ENCODE measurements at regions not wholly inside any gene's neighbourhood (a gene's known extent, or its start where the extent isn't known, plus 50 kb on each side); places are given as distances from the start of the nearest gene placed in this dataset.

DNA sequence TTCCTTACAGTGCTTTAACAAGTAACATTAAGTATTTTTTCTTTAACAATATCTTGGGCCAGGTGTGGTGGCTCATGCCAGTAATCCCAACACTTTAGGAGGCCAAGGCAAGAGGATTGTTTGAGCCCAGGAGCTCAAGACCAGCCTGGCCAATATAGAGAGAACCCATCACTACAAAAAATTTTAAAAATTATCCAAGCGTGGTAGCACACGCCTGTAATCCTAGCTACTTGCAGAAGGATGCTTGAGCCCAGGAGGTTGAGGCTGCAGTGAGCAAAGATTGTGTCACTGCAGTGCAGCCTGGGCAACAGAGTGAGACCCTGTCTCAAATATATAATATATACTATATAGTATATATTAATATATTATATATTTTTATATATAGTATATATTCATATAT is 162.2 kb downstream of the ZNF674 start:
- BruUV-seq (replicated peaks): no TSS peak
- ChIA-PET CTCF (no interaction called here), POLR2A (no interaction called here)
- Histone ChIP-seq H3K4me3 (ENCODE audit: low read depth in 2 of 2, low read length in 2 of 2) (no peak overlapping the region), H3K36me3 (ENCODE audit: control insufficient read depth, insufficient read depth, low read length) (no peaks in the 10 kb centered on the region), H3K27ac (ENCODE audit: low read length) (no peak overlapping the region), H3K27me3 (ENCODE audit: control insufficient read depth, insufficient read depth, low read length) (no peaks in the 10 kb centered on the region), H3K9me3 (ENCODE audit: control insufficient read depth, insufficient read depth, low read depth, low read length) (no peaks in the 10 kb centered on the region), H3K4me1 (ENCODE audit: control insufficient read depth, insufficient read depth, low read length) (no peaks in the 10 kb centered on the region)
- TF ChIP-seq, protein P1, sequence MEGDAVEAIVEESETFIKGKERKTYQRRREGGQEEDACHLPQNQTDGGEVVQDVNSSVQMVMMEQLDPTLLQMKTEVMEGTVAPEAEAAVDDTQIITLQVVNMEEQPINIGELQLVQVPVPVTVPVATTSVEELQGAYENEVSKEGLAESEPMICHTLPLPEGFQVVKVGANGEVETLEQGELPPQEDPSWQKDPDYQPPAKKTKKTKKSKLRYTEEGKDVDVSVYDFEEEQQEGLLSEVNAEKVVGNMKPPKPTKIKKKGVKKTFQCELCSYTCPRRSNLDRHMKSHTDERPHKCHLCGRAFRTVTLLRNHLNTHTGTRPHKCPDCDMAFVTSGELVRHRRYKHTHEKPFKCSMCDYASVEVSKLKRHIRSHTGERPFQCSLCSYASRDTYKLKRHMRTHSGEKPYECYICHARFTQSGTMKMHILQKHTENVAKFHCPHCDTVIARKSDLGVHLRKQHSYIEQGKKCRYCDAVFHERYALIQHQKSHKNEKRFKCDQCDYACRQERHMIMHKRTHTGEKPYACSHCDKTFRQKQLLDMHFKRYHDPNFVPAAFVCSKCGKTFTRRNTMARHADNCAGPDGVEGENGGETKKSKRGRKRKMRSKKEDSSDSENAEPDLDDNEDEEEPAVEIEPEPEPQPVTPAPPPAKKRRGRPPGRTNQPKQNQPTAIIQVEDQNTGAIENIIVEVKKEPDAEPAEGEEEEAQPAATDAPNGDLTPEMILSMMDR (IDR thresholded peaks at IDR 0.05): no peak
- intact Hi-C loops (cut with micrococcal nuclease; ENCODE audit: unreplicated experiment): no loop called here
- in situ Hi-C loops (cut with HindIII; ENCODE audit: low pct_unique_long_range_greater_than_20kb, low sequenced_read_pairs): no loop called here
- ATAC-seq (no peak), DNase-seq (ENCODE audit: low read depth, low spot score) (no peak)

DNA sequence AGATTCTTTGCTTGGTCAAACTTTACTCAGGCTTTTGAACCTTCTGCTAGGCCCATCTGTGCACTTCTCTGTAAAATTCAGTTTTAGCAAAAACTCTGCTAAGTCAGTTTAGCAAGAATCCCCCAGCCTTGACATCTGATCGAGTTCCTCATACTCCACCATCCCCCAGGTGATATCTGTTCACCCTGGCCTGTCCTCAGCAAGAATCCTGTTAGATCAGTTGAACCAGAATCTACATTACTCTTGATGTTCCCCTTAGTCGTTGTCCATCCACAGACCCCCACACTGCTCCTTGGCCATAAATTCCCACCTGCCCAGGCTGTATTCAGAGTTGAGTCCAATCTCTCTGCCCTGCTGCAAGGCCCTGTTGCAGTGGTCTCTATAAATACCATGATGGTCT is 162.6 kb downstream of the ZNF674 start:
- no peak for DNase-seq (ENCODE audit: low read depth, low spot score)
- in situ Hi-C loops (cut with HindIII; ENCODE audit: low pct_unique_long_range_greater_than_20kb, low sequenced_read_pairs): no loop called here
- no peak overlapping the region for H3K4me3 ChIP-seq (ENCODE audit: low read depth in 2 of 2, low read length in 2 of 2)
- no peaks in the 10 kb centered on the region for H3K36me3 ChIP-seq (ENCODE audit: control insufficient read depth, insufficient read depth, low read length)
- no peak for TF ChIP-seq TCF7L2 (IDR thresholded peaks at IDR 0.05; ENCODE audit: low read depth, low read length)
- TF ChIP-seq, protein P2, sequence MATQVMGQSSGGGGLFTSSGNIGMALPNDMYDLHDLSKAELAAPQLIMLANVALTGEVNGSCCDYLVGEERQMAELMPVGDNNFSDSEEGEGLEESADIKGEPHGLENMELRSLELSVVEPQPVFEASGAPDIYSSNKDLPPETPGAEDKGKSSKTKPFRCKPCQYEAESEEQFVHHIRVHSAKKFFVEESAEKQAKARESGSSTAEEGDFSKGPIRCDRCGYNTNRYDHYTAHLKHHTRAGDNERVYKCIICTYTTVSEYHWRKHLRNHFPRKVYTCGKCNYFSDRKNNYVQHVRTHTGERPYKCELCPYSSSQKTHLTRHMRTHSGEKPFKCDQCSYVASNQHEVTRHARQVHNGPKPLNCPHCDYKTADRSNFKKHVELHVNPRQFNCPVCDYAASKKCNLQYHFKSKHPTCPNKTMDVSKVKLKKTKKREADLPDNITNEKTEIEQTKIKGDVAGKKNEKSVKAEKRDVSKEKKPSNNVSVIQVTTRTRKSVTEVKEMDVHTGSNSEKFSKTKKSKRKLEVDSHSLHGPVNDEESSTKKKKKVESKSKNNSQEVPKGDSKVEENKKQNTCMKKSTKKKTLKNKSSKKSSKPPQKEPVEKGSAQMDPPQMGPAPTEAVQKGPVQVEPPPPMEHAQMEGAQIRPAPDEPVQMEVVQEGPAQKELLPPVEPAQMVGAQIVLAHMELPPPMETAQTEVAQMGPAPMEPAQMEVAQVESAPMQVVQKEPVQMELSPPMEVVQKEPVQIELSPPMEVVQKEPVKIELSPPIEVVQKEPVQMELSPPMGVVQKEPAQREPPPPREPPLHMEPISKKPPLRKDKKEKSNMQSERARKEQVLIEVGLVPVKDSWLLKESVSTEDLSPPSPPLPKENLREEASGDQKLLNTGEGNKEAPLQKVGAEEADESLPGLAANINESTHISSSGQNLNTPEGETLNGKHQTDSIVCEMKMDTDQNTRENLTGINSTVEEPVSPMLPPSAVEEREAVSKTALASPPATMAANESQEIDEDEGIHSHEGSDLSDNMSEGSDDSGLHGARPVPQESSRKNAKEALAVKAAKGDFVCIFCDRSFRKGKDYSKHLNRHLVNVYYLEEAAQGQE (IDR thresholded peaks at IDR 0.05; ENCODE audit: insufficient read depth in 1 of 2, low read depth in 2 of 2, low read length in 1 of 2): no peak
- TF ChIP-seq SIN3A (IDR thresholded peaks at IDR 0.05; ENCODE audit: borderline replicate concordance, insufficient read depth, low read depth, low read length): no peak
- TF ChIP-seq POLR2AphosphoS5 (IDR thresholded peaks at IDR 0.05; ENCODE audit: low read depth, low read length): no peak
- TF ChIP-seq, protein P1 (IDR thresholded peaks at IDR 0.05): no peak
- no peak overlapping the region for H3K27ac ChIP-seq (ENCODE audit: low read length)
- no peak for ATAC-seq
- no peaks in the 10 kb centered on the region for H3K9me3 ChIP-seq (ENCODE audit: control insufficient read depth, insufficient read depth, low read depth, low read length)
- H3K27me3 ChIP-seq (ENCODE audit: control insufficient read depth, insufficient read depth, low read length): no peaks in the 10 kb centered on the region
- BruUV-seq (replicated peaks): no TSS peak
- CTCF ChIA-PET: no interaction called here
- POLR2A ChIA-PET: no interaction called here
- H3K4me1 ChIP-seq (ENCODE audit: control insufficient read depth, insufficient read depth, low read length): no peaks in the 10 kb centered on the region
- intact Hi-C loops (cut with micrococcal nuclease; ENCODE audit: unreplicated experiment): no loop called here

DNA sequence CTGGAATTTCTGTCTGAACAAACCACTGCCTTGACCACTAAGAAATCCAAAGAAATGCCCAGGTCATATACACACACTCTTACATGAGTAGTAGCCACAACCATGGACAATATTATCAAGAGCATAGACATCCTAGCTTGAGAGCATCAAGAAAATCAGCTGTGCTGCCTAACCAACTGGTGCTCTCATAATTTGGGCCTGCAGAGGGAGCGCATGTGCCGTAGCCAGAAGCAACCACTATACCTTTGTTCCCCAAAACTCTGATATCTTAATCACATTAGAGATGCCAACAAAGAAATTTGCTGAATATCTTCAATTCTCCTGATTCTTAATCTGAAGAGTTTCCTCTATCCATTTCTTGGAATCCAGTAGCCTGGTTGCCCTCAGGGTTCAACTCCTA is 163.6 kb downstream of the ZNF674 start:
- CTCF ChIA-PET: interaction anchor here (0.5 kb wide), 1 partner anchor 533 kb away, joined by 14 read pairs; no protein-coding TSS in a partner anchor
- H3K9me3 ChIP-seq (ENCODE audit: control insufficient read depth, insufficient read depth, low read depth, low read length): no peaks in the 10 kb centered on the region
- in situ Hi-C loops (cut with HindIII; ENCODE audit: low pct_unique_long_range_greater_than_20kb, low sequenced_read_pairs): no loop called here
- H3K27me3 ChIP-seq (ENCODE audit: control insufficient read depth, insufficient read depth, low read length): no peaks in the 10 kb centered on the region
- DNase-seq (ENCODE audit: low read depth, low spot score) (no peak), ATAC-seq (peak; percentile 68; the same call in 1 of the 2 replicates)
- no peaks in the 10 kb centered on the region for H3K4me1 ChIP-seq (ENCODE audit: control insufficient read depth, insufficient read depth, low read length)
- no peak overlapping the region for H3K27ac ChIP-seq (ENCODE audit: low read length)
- H3K36me3 ChIP-seq (ENCODE audit: control insufficient read depth, insufficient read depth, low read length): no peaks in the 10 kb centered on the region
- intact Hi-C loops (cut with micrococcal nuclease; ENCODE audit: unreplicated experiment): no loop called here
- POLR2A ChIA-PET: no interaction called here
- no peak overlapping the region for H3K4me3 ChIP-seq (ENCODE audit: low read depth in 2 of 2, low read length in 2 of 2)
- no TSS peak for BruUV-seq (replicated peaks)
- no peak for TF ChIP-seq SIN3A (IDR thresholded peaks at IDR 0.05; ENCODE audit: borderline replicate concordance, insufficient read depth, low read depth, low read length)
- TF ChIP-seq, protein P1 (IDR thresholded peaks at IDR 0.05): peak; percentile 75
- TF ChIP-seq, protein P2 (IDR thresholded peaks at IDR 0.05; ENCODE audit: insufficient read depth in 1 of 2, low read depth in 2 of 2, low read length in 1 of 2): no peak
- TF ChIP-seq POLR2AphosphoS5 (IDR thresholded peaks at IDR 0.05; ENCODE audit: low read depth, low read length): no peak
- no peak for TF ChIP-seq TCF7L2 (IDR thresholded peaks at IDR 0.05; ENCODE audit: low read depth, low read length)

All from Panc1 (cell line).